ENCODE measurements at regions not wholly inside any gene's neighbourhood (a gene's known extent, or its start where the extent isn't known, plus 50 kb on each side); places are given as distances from the start of the nearest gene placed in this dataset.
"Not testable (repeated sequence)": the region's sequence is repeated elsewhere in the genome, so short reads cannot be mapped to it uniquely, and the experiment has no call there.

DNA sequence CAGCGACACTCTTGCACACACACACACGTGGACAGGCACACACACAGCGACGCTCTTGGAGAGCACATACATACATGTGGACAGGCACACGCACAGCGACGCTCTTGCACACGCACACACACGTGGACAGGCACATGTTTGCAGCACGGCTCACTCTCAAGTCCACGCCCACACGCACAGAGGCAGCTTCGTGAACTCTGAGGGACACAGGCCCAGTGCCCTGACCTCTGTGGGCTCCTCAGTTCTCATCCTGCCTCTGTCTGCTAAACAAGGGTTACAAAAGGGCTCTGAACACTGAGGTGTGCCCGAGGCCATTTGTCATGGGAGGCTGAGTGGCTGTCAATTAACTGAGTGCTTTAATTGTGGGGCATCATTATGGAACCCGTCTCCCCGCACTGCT lies 558.8 kb upstream of the ADAMTS16 start:
- H3K9me3 Mint-ChIP-seq, result peaks cover 12% of the 10 kb centered on the region
- DNase-seq, result no peak
- ChIA-PET POLR2A (no interaction called here), CTCF (no interaction called here)
- no peaks in the 10 kb centered on the region for H3K36me3 Mint-ChIP-seq (ENCODE audit: low read depth)
- H3K27ac Mint-ChIP-seq, result no peak overlapping the region
- no peaks in the 10 kb centered on the region for H3K4me1 Mint-ChIP-seq
- H3K27me3 Mint-ChIP-seq, result no peaks in the 10 kb centered on the region
- H3K4me3 Mint-ChIP-seq, result no peak overlapping the region

DNA sequence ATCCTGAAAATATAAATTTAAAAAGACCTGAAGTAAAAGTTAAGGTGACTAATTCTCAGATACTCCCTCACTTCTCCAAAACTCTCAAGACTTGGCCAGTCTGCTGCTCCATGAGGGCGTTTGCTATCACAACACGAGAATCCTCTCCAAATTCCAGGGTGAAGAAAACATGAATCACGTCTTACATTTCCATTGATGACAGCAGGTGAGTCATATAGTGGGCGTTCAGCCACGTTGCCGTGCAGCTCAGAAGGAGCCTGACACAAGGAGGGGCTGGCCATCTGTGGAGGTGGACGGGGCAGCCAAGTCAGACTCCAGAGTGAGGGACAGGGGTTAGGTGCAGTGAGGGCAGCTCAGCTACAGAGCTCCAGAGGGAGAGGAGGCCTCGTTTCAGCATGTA lies 555.1 kb upstream of the ADAMTS16 start:
- POLR2A ChIA-PET, result no interaction called here
- no peaks in the 10 kb centered on the region for H3K4me1 Mint-ChIP-seq
- H3K9me3 Mint-ChIP-seq, result peaks cover 7% of the 10 kb centered on the region
- H3K4me3 Mint-ChIP-seq, result no peak overlapping the region
- H3K27ac Mint-ChIP-seq, result no peak overlapping the region
- CTCF ChIA-PET, result no interaction called here
- no peaks in the 10 kb centered on the region for H3K27me3 Mint-ChIP-seq
- no peak for DNase-seq
- H3K36me3 Mint-ChIP-seq (ENCODE audit: low read depth), result no peaks in the 10 kb centered on the region

DNA sequence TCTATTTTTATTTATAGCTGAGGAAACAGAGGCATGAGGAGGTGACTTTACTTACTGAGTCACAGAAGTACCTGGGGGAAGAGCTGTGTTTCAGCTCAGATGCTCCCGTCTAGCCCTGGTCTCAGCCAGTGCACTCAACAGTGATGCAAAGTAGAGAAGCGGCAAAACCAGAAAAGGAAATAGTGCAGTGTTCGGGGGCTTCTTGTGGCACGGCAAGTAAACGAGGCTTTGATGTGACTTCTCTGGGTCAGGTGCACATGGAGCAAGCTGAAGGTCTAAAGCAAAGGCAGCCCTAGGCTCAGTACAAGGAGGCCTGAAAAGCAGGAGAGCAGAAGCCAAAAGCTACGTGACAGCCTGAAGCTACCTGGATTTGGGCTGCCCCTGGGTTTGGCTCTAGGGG lies 526.7 kb upstream of the ADAMTS16 start:
- Mint-ChIP-seq H3K9me3 (peaks cover 15% of the 10 kb centered on the region), H3K4me1 (no peaks in the 10 kb centered on the region), H3K36me3 (ENCODE audit: low read depth) (no peaks in the 10 kb centered on the region), H3K27ac (no peak overlapping the region), H3K27me3 (no peaks in the 10 kb centered on the region), H3K4me3 (no peak overlapping the region)
- no peak for DNase-seq
- ChIA-PET POLR2A (no interaction called here), CTCF (no interaction called here)

DNA sequence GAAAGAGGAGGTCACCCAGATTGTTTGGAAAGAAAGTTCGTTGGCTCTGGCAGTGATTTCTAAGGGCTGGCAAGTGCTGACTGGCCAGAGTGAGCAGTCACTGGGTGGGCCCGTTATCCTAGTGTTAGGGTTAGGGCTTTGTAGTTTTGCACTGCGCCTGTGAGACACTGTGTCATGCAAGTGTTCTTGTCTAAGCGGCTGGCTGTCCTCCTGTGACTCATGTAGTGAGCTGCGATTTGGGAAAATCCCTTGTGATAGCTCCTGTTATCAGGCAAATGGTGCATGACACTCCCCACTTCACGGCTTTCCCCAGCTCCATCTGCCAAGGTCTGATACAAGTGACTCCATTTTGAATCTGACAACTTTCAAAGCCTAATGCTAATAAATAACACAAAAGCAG lies 526.0 kb upstream of the ADAMTS16 start:
- H3K9me3 Mint-ChIP-seq, result peaks cover 13% of the 10 kb centered on the region
- H3K27me3 Mint-ChIP-seq, result no peaks in the 10 kb centered on the region
- ChIA-PET CTCF (no interaction called here), POLR2A (no interaction called here)
- H3K27ac Mint-ChIP-seq, result no peak overlapping the region
- no peak for DNase-seq
- H3K4me1 Mint-ChIP-seq, result no peaks in the 10 kb centered on the region
- H3K36me3 Mint-ChIP-seq (ENCODE audit: low read depth), result no peaks in the 10 kb centered on the region
- no peak overlapping the region for H3K4me3 Mint-ChIP-seq

DNA sequence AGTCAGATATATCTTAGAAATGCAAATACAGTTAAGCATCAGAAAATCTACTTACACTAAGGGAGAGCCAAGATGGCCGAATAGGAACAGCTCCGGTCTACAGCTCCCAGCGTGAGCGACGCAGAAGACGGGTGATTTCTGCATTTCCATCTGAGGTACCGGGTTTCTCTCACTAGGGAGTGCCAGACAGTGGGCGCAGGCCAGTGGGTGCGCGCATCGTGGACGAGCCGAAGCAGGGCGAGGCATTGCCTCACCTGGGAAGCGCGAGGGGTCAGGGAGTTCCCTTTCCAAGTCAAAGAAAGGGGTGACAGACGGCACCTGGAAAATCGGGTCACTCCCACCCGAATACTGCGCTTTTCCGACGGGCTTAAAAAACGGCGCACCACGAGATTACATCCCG lies 524.8 kb upstream of the ADAMTS16 start:
- DNase-seq; H3K4me1 Mint-ChIP-seq; POLR2A ChIA-PET; H3K27me3 Mint-ChIP-seq; CTCF ChIA-PET; H3K27ac Mint-ChIP-seq; H3K4me3 Mint-ChIP-seq; H3K36me3 Mint-ChIP-seq (ENCODE audit: low read depth); H3K9me3 Mint-ChIP-seq: not testable (repeated sequence)

DNA sequence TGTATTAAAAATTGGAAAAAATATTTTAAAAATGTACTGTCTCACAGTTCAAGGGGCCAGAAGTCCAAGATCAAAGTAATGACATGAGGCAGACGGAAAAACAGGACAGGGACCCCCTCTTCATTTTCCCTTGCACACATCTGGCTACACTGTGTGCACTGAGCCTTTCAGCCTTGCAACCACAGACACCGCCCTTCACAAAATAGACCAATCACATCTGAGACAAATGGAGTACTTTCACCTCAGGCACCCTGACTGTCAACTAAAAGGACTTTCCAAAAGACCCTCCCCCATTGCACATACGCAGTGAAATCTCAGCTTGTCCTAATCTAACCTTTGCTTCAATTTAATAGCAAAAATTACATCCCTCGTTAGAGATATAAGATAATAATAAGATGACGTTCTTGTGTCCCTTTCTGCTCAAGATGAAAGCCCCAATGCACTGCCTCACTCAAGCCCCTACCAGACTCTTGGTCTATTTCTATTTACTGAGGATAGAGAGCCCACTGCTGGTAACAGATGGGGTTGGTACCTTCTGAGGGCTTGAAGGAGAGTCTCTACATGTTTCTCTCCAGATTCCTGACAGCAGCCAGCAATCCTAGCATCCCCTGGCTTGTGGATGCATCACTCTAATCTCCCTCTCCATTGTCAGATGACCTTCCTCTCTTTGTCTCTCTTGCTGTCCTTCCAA lies 514.8 kb upstream of the ADAMTS16 start:
- no peak overlapping the region for H3K4me3 Mint-ChIP-seq
- no peaks in the 10 kb centered on the region for H3K4me1 Mint-ChIP-seq
- no peaks in the 10 kb centered on the region for H3K27me3 Mint-ChIP-seq
- CTCF ChIA-PET, result no interaction called here
- H3K27ac Mint-ChIP-seq, result no peak overlapping the region
- no peaks in the 10 kb centered on the region for H3K36me3 Mint-ChIP-seq (ENCODE audit: low read depth)
- H3K9me3 Mint-ChIP-seq, result peaks cover 9% of the 10 kb centered on the region
- POLR2A ChIA-PET, result no interaction called here
- no peak for DNase-seq

DNA sequence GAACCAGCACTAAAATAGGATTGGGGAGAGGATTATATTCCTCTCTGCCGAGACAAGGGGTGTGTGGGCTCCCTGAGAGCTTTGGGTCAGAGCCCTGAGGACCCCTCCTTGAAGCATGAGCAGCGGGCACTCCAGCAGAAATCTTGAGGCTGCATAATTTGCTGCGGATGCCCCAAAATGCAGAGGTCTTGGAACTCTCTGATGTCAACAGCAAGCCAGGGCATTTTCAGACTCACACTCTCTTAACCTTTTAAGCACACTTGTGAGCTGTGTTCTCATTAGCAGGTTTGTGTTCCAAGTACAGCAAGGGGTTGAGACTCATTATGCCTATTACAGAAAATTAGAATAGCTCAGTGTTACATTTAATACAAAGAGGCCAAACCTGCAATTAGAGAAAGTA lies 513.0 kb upstream of the ADAMTS16 start:
- ChIA-PET CTCF (no interaction called here), POLR2A (no interaction called here)
- Mint-ChIP-seq H3K9me3 (peaks cover 13% of the 10 kb centered on the region), H3K4me1 (no peaks in the 10 kb centered on the region), H3K27ac (no peak overlapping the region), H3K27me3 (no peaks in the 10 kb centered on the region), H3K4me3 (no peak overlapping the region), H3K36me3 (ENCODE audit: low read depth) (no peaks in the 10 kb centered on the region)
- DNase-seq, result no peak

DNA sequence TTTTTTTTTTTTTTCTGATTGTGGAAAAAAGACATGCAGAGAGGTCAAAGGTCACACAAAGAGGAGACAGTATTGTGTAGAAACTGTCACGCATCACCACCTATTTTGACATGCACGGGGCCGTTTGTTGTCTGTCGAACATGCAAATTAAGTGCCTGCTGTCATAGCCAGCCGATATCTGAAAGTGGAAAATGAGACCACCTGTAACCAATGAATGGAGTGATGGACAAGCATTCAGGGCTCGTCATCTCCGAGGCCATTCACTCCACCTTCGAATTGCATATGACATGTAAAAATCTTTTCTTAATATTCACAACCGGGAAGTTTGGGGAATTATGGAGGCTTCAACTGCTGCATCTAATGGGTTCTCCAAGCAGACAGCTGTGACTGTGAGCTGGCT lies 512.2 kb upstream of the ADAMTS16 start:
- ChIA-PET CTCF (no interaction called here), POLR2A (no interaction called here)
- no peak overlapping the region for H3K27ac Mint-ChIP-seq
- DNase-seq, result no peak
- peaks cover 13% of the 10 kb centered on the region for H3K9me3 Mint-ChIP-seq
- H3K4me3 Mint-ChIP-seq, result no peak overlapping the region
- H3K36me3 Mint-ChIP-seq (ENCODE audit: low read depth), result no peaks in the 10 kb centered on the region
- H3K27me3 Mint-ChIP-seq, result no peaks in the 10 kb centered on the region
- H3K4me1 Mint-ChIP-seq, result no peaks in the 10 kb centered on the region

DNA sequence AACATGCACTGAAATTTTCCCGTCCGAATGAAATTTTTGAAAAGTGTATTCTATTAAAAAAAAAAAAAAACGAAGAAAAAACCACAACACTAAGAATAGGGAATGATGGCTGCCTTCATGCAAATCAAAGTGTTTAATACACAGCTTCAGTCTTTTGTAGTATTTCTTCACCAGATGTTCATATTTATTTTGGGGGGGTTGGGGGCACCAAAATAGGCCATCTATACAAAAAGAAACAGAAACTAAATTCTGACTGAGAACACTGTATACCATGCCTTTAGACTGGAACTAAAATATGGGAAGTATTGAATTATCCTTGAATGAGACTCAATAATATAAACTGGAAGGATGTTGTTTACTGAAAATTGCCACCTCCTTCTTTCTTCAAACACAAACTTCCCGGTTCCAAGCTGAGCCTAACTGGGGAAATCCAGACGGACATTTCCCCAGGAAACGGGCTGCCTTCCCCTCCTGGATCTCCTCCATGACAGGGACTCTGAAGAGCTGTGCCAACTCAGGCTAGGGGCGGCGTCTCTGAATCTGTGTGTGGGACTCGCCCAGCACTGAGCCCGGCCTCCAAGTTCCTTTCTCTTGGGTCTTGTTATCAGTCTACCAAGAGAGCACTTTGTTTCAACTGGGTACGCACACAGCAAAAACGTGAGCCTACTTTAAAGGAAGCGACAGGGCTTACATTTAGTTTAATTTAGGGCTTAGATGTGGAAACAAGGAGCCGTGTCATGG lies 511.3 kb upstream of the ADAMTS16 start:
- Mint-ChIP-seq H3K9me3 (peaks cover 13% of the 10 kb centered on the region), H3K27me3 (no peaks in the 10 kb centered on the region), H3K27ac (no peak overlapping the region), H3K4me1 (no peaks in the 10 kb centered on the region), H3K36me3 (ENCODE audit: low read depth) (no peaks in the 10 kb centered on the region), H3K4me3 (no peak overlapping the region)
- ChIA-PET CTCF (no interaction called here), POLR2A (no interaction called here)
- no peak for DNase-seq

DNA sequence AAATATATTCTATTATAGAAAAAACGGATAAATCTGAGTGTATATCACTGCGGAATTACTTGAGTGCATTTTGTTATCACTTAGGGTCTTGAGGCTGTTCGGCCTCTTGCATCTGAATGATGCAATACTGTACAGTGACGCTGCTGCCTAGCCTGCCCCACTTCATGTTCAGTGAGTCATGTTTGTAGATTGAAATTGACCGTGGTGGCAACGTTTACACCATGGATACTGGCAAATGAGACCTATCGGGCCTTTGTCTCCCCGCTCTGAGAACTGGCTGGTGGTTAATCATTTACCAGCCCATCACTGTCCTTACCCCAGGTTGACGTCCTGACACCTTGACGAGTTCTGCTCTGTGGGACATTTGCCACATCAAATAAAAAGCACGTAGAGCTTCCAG lies 510.1 kb upstream of the ADAMTS16 start:
- no peaks in the 10 kb centered on the region for H3K4me1 Mint-ChIP-seq
- no peak overlapping the region for H3K4me3 Mint-ChIP-seq
- DNase-seq, result no peak
- no peaks in the 10 kb centered on the region for H3K36me3 Mint-ChIP-seq (ENCODE audit: low read depth)
- CTCF ChIA-PET, result no interaction called here
- H3K27me3 Mint-ChIP-seq, result no peaks in the 10 kb centered on the region
- H3K27ac Mint-ChIP-seq, result no peak overlapping the region
- peaks cover 13% of the 10 kb centered on the region for H3K9me3 Mint-ChIP-seq
- POLR2A ChIA-PET, result no interaction called here

DNA sequence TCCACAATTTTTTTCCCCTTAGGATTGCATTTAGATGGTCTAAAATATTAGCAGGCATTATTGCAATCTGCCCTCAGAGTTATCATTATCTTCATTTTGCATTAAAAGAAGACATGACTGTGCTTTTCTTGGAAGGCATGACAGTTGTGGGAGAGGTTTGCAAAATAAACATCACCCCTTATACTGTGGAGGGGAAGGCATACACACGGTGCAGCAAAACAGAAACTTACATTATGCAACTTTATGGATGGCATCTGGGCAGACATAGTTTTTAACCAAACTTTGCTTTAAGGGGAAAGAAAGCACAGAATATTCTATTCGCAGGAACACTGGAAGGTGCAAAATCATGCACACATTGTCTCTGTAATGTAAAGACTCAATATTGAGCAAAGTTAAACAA lies 505.8 kb upstream of the ADAMTS16 start:
- H3K9me3 Mint-ChIP-seq, result peaks cover 9% of the 10 kb centered on the region
- ChIA-PET POLR2A (no interaction called here), CTCF (no interaction called here)
- H3K36me3 Mint-ChIP-seq (ENCODE audit: low read depth), result no peaks in the 10 kb centered on the region
- no peaks in the 10 kb centered on the region for H3K4me1 Mint-ChIP-seq
- H3K27ac Mint-ChIP-seq, result no peak overlapping the region
- no peak overlapping the region for H3K4me3 Mint-ChIP-seq
- no peak for DNase-seq
- H3K27me3 Mint-ChIP-seq, result no peaks in the 10 kb centered on the region

DNA sequence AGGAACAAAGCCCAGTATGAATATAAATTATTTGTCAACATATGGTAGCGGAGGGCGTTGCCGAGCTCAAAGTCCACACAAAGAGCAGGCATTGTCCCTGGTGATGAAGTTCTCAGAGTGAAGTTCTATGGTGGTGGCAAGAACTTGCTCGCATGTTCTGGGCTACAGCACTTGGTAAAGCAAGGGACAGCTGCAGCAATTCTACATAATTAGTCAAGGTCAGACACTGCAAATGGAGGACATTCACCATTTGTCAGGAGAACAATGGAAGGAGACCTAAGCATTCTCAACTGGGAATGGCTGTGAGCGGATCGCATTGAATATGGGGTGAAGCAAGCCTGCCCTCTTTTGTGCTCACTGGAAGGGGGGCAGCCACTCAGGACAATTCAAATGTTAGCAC lies 503.8 kb upstream of the ADAMTS16 start:
- ChIA-PET POLR2A (no interaction called here), CTCF (no interaction called here)
- no peak overlapping the region for H3K4me3 Mint-ChIP-seq
- H3K9me3 Mint-ChIP-seq, result no peaks in the 10 kb centered on the region
- H3K4me1 Mint-ChIP-seq, result no peaks in the 10 kb centered on the region
- no peak for DNase-seq
- no peaks in the 10 kb centered on the region for H3K27me3 Mint-ChIP-seq
- H3K36me3 Mint-ChIP-seq (ENCODE audit: low read depth), result no peaks in the 10 kb centered on the region
- H3K27ac Mint-ChIP-seq, result no peak overlapping the region

DNA sequence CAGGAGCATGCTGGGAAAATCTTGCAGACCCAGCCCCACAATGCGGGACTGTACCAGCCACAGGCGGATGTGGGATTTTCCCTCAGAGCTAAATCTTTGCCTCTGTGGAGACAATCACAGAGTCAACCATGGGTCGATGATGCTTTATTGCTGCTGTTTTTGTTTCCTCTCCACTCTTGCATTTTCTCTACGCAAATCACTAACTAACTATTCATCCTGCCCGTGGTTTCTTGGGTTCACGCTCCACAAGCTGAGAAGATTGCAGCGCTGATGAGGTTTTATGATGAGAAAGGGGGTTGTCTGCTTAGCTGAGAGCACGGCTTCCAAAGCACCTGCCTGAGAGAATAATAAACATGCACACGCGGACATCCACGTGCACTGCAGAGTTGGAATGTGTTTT lies 500.2 kb upstream of the ADAMTS16 start:
- no peaks in the 10 kb centered on the region for H3K27me3 Mint-ChIP-seq
- H3K4me1 Mint-ChIP-seq, result no peaks in the 10 kb centered on the region
- H3K27ac Mint-ChIP-seq, result no peak overlapping the region
- CTCF ChIA-PET, result no interaction called here
- H3K36me3 Mint-ChIP-seq (ENCODE audit: low read depth), result no peaks in the 10 kb centered on the region
- POLR2A ChIA-PET, result no interaction called here
- H3K4me3 Mint-ChIP-seq, result no peak overlapping the region
- no peak for DNase-seq
- H3K9me3 Mint-ChIP-seq, result peaks cover 3% of the 10 kb centered on the region

DNA sequence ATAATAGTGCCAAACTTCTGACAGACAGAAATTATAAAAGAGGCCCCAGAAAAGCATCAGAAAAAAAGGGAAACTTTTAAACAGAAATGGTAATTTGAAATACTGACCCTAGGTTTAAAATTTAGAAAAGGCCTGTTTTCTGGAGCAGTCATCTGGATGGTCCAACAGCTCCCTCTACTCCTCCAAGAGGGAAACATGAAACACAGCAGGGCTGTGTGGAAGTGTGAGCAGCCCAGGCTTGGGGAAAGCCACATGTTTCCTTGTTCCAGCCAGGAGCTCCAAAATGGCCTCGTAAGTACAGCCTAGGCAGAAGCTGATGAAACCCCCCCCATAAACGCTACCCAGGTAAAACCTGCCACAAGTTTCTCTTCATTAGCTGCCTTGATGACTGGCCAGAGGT lies 499.3 kb upstream of the ADAMTS16 start:
- no peak overlapping the region for H3K27ac Mint-ChIP-seq
- no peaks in the 10 kb centered on the region for H3K36me3 Mint-ChIP-seq (ENCODE audit: low read depth)
- CTCF ChIA-PET, result no interaction called here
- DNase-seq, result no peak
- H3K27me3 Mint-ChIP-seq, result no peaks in the 10 kb centered on the region
- H3K9me3 Mint-ChIP-seq, result peaks cover 3% of the 10 kb centered on the region
- POLR2A ChIA-PET, result no interaction called here
- no peak overlapping the region for H3K4me3 Mint-ChIP-seq
- H3K4me1 Mint-ChIP-seq, result no peaks in the 10 kb centered on the region
